GM23248 (cell line): ENCODE measurements at regions not wholly inside any gene's neighbourhood (a gene's known extent, or its start where the extent isn't known, plus 50 kb on each side); places are given as distances from the start of the nearest gene placed in this dataset.

ENCODE experiments used
- EZH2 ChIP-seq: fragments of 200-600 bp; sonication (generic); IDR thresholded peaks from 2 replicates; pipeline ENCODE4 v1.6.1; 2018; ENCODE audit warnings: antibody characterized with exemption, mild to moderate bottlenecking; ENCODE audit not compliant: insufficient read depth, poor library complexity, severe bottlenecking
- EZH2phosphoT487 ChIP-seq: fragments of 200-600 bp; sonication (generic); IDR thresholded peaks from 2 replicates; pipeline ENCODE4 v1.6.1; 2018; ENCODE audit warnings: antibody characterized with exemption, moderate library complexity, mild to moderate bottlenecking, low read depth; ENCODE audit not compliant: insufficient read depth

- no peak for TF ChIP-seq EZH2
- no peak for TF ChIP-seq EZH2phosphoT487
These were observed 150.0 kb upstream of the COL3A1 start for GRCh38 chr2:188824125-188824524.
